ENCODE measurements at regions not wholly inside any gene's neighbourhood (a gene's known extent, or its start where the extent isn't known, plus 50 kb on each side); places are given as distances from the start of the nearest gene placed in this dataset.

GRCh38 chr18:54762386-54762785 lies 65.9 kb upstream of the RAB27B start:
- TF ChIP-seq CTCF (conservative IDR thresholded peaks at IDR 0.05; ENCODE audit: low read depth, low read length) (no peak), SMC3 (IDR thresholded peaks at IDR 0.05; ENCODE audit: low read depth, low read length) (no peak), POLR2A (IDR thresholded peaks at IDR 0.05; ENCODE audit: low read depth, low read length) (no peak), RAD21 (IDR thresholded peaks at IDR 0.05; ENCODE audit: low read length) (no peak), MXI1 (IDR thresholded peaks at IDR 0.05; ENCODE audit: borderline replicate concordance, low read depth, low read length) (no peak), USF2 (IDR thresholded peaks at IDR 0.05; ENCODE audit: low read depth, low read length) (no peak), CEBPB (IDR thresholded peaks at IDR 0.05; ENCODE audit: low read depth, low read length) (no peak), MAFK (IDR thresholded peaks at IDR 0.05; ENCODE audit: low read depth, low read length) (no peak), RCOR1 (IDR thresholded peaks at IDR 0.05; ENCODE audit: insufficient replicate concordance, low read length) (no peak), FOS (IDR thresholded peaks at IDR 0.05; ENCODE audit: low read depth, low read length) (no peak), RFX5 (IDR thresholded peaks at IDR 0.05; ENCODE audit: low read depth, low read length) (no peak), BHLHE40 (IDR thresholded peaks at IDR 0.05; ENCODE audit: low read depth, low read length) (no peak), CHD1 (IDR thresholded peaks at IDR 0.05; ENCODE audit: low read depth, low read length) (no peak), MAZ (IDR thresholded peaks at IDR 0.05; ENCODE audit: borderline replicate concordance, low read depth, low read length) (no peak)
